ENCODE measurements at regions not wholly inside any gene's neighbourhood (a gene's known extent, or its start where the extent isn't known, plus 50 kb on each side); places are given as distances from the start of the nearest gene placed in this dataset.

DNA sequence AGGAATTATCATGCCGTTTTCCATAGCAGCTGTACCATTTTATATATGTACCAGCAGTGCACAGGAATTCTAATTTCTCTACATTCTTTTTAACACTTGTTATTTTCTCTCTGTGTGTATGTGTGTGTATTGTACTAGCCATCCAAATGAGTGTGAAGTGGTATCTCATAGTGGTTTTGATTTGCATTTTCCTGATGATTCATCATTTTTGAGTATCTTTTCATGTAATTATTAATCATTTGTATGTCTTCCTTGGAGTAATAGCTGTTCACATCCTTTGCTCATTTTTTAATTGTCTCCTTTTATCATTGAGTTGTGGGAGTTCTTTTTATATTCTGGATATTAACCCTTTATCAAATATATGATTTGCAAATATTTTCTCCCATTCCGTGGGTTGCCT, 95.6 kb upstream of the MANSC4 start:
- TF ChIP-seq, protein P1, sequence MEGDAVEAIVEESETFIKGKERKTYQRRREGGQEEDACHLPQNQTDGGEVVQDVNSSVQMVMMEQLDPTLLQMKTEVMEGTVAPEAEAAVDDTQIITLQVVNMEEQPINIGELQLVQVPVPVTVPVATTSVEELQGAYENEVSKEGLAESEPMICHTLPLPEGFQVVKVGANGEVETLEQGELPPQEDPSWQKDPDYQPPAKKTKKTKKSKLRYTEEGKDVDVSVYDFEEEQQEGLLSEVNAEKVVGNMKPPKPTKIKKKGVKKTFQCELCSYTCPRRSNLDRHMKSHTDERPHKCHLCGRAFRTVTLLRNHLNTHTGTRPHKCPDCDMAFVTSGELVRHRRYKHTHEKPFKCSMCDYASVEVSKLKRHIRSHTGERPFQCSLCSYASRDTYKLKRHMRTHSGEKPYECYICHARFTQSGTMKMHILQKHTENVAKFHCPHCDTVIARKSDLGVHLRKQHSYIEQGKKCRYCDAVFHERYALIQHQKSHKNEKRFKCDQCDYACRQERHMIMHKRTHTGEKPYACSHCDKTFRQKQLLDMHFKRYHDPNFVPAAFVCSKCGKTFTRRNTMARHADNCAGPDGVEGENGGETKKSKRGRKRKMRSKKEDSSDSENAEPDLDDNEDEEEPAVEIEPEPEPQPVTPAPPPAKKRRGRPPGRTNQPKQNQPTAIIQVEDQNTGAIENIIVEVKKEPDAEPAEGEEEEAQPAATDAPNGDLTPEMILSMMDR (IDR thresholded peaks at IDR 0.05) = no peak
- TF ChIP-seq POLR2A (IDR thresholded peaks at IDR 0.05) = no peak
- no peak for TF ChIP-seq POLR2AphosphoS5 (IDR thresholded peaks at IDR 0.05)
